GM18909 (cell line): ENCODE measurements at regions not wholly inside any gene's neighbourhood (a gene's known extent, or its start where the extent isn't known, plus 50 kb on each side); places are given as distances from the start of the nearest gene placed in this dataset.

Experiments used
- ATAC-seq: cut with Tn5 transposase; IDR thresholded peaks from one replicate; pipeline ENCODE4 v1.9.1; 2021; ENCODE audit warnings: mild to moderate bottlenecking; ENCODE audit not compliant: unreplicated experiment, poor library complexity

- no peak for ATAC-seq
Measured at GRCh38 chr10:21273400-21273968, 252.0 kb downstream of the SKIDA1 start.

- no peak for ATAC-seq
Measured at GRCh38 chr10:21272643-21273399, 252.7 kb downstream of the SKIDA1 start.

GRCh38 chr10:21270976-21271375 lies 254.5 kb downstream of the SKIDA1 start:
- ATAC-seq: no peak

GRCh38 chr10:21269289-21269688 lies 256.2 kb downstream of the SKIDA1 start:
- no peak for ATAC-seq

- ATAC-seq: no peak
Measured at GRCh38 chr10:21265622-21266021, 259.9 kb downstream of the SKIDA1 start.

GRCh38 chr10:21264271-21264670 lies 261.2 kb downstream of the SKIDA1 start:
- no peak for ATAC-seq

- ATAC-seq: no peak
Measured at GRCh38 chr10:21263839-21264238, 261.6 kb downstream of the SKIDA1 start.

GRCh38 chr10:21263263-21263803 lies 262.1 kb downstream of the SKIDA1 start:
- no peak for ATAC-seq

GRCh38 chr10:21261842-21262294 lies 263.6 kb downstream of the SKIDA1 start:
- no peak for ATAC-seq

- no peak for ATAC-seq
Measured at GRCh38 chr10:21260506-21261149, 264.9 kb downstream of the SKIDA1 start.

- ATAC-seq: no peak
Measured at GRCh38 chr10:21260066-21260465, 265.4 kb downstream of the SKIDA1 start.

GRCh38 chr10:21257919-21258318 lies 267.6 kb downstream of the SKIDA1 start:
- ATAC-seq: no peak

GRCh38 chr10:21257191-21257590 lies 268.3 kb downstream of the SKIDA1 start:
- no peak for ATAC-seq

- no peak for ATAC-seq
Measured at GRCh38 chr10:21249435-21249834, 276.0 kb downstream of the SKIDA1 start.

- no peak for ATAC-seq
Measured at GRCh38 chr10:21247592-21247991, 277.9 kb downstream of the SKIDA1 start.

- no peak for ATAC-seq
Measured at GRCh38 chr10:21246178-21246577, 279.3 kb downstream of the SKIDA1 start.

GRCh38 chr10:21243748-21244257 lies 281.7 kb downstream of the SKIDA1 start:
- ATAC-seq: no peak

- no peak for ATAC-seq
Measured at GRCh38 chr10:21242915-21243314, 282.6 kb downstream of the SKIDA1 start.

- ATAC-seq: no peak
Measured at GRCh38 chr10:21238717-21239116, 286.8 kb downstream of the SKIDA1 start.

GRCh38 chr10:21238044-21238443 lies 287.4 kb downstream of the SKIDA1 start:
- no peak for ATAC-seq

- ATAC-seq: no peak
Measured at GRCh38 chr10:21234761-21235160, 290.7 kb downstream of the SKIDA1 start.
